Smooth muscle cell (in vitro differentiated cells): ENCODE measurements at regions not wholly inside any gene's neighbourhood (a gene's known extent, or its start where the extent isn't known, plus 50 kb on each side); places are given as distances from the start of the nearest gene placed in this dataset.

Experiments
- DNase-seq: peaks from one replicate; lab custom pipeline; 2025; ENCODE audit not compliant: unreplicated experiment; lab: John Stamatoyannopoulos, UW
- H2AFZ ChIP-seq: fragments of 200-600 bp; sonication (generic); 2 replicates; pipeline ENCODE4 v1.6.0; 2016; ENCODE audit warnings: antibody characterized with exemption, low read depth, mild to moderate bottlenecking
- H3F3A ChIP-seq: fragments of 200-600 bp; sonication (generic); 2 replicates; pipeline ENCODE4 v1.6.0; 2017; ENCODE audit warnings: antibody characterized with exemption, low read depth
- H3K27ac ChIP-seq: fragments of 200-600 bp; sonication (generic); 2 replicates; pipeline ENCODE4 v1.5.1; 2016; ENCODE audit warnings: low read depth, mild to moderate bottlenecking
- H3K27me3 ChIP-seq: fragments of 200-600 bp; sonication (generic); 2 replicates; pipeline ENCODE4 v1.6.1; 2016; ENCODE audit warnings: low read depth, mild to moderate bottlenecking
- H3K36me3 ChIP-seq: fragments of 200-600 bp; sonication (generic); 2 replicates; pipeline ENCODE4 v1.5.1; 2016; ENCODE audit warnings: low read depth
- H3K4me1 ChIP-seq: fragments of 200-600 bp; sonication (generic); 2 replicates; pipeline ENCODE4 v1.5.1; 2016; ENCODE audit warnings: low read depth
- H3K4me2 ChIP-seq: fragments of 200-600 bp; sonication (generic); 2 replicates; pipeline ENCODE4 v1.6.0; 2016; ENCODE audit warnings: mild to moderate bottlenecking
- H3K4me3 ChIP-seq: fragments of 200-600 bp; sonication (generic); 2 replicates; pipeline ENCODE4 v1.5.1; 2016; ENCODE audit warnings: mild to moderate bottlenecking
- H3K79me2 ChIP-seq: fragments of 200-600 bp; sonication (generic); 2 replicates; pipeline ENCODE4 v1.6.0; 2016; ENCODE audit warnings: low read depth, mild to moderate bottlenecking
- H3K9ac ChIP-seq: fragments of 200-600 bp; sonication (generic); 2 replicates; pipeline ENCODE4 v1.6.0; 2016; ENCODE audit warnings: low read depth
- H3K9me3 ChIP-seq: fragments of 200-600 bp; sonication (generic); replicated peaks from 2 replicates; pipeline ENCODE4 v1.5.1; 2016; ENCODE audit warnings: low read depth
- H4K20me1 ChIP-seq: fragments of 200-600 bp; sonication (generic); 2 replicates; pipeline ENCODE4 v1.6.0; 2016; ENCODE audit warnings: low read depth
- WGBS: methylation state at CpG from one replicate; pipeline ENCODE4 v1.1.7; 2016; ENCODE audit warnings: low lambda C conversion rate; 5-methylcytosine and 5-hydroxymethylcytosine counted together
- TF ChIP-seq, protein P1 (sequence below): fragments of 200-600 bp; sonication (generic); IDR thresholded peaks from 2 replicates; pipeline ENCODE4 v1.5.1; 2017; ENCODE audit warnings: borderline replicate concordance, mild to moderate bottlenecking, antibody characterized with exemption; ENCODE audit not compliant: insufficient read depth, poor library complexity, severe bottlenecking

DNA sequence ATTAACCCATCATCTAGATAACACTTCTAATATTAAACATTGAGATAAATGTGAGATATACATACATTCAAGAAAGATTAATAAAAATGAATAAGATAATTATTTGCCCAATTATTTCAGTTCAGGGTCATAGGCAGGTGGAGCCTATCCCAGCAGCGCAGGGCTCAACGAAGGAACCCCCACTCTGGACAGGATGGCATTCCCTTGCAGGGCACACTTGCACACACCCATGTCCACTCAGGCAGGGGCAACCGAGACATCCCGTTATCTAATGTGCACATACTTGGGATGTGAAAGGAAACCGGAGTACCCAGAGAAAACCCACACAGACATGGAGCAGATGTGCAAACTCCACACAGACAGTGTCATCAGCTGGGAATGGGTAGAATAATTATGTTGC lies 175.4 kb upstream of the CMC1 start:
- 94% methylated on average over 5 of the region's 5 CpGs for WGBS
- no peaks in the 10 kb centered on the region for H3K4me1 ChIP-seq
- H4K20me1 ChIP-seq: no peaks in the 10 kb centered on the region
- no peaks in the 10 kb centered on the region for H3F3A ChIP-seq
- H3K4me3 ChIP-seq: no peak overlapping the region
- no peak overlapping the region for H2AFZ ChIP-seq
- no peak for DNase-seq
- TF ChIP-seq, protein P1, sequence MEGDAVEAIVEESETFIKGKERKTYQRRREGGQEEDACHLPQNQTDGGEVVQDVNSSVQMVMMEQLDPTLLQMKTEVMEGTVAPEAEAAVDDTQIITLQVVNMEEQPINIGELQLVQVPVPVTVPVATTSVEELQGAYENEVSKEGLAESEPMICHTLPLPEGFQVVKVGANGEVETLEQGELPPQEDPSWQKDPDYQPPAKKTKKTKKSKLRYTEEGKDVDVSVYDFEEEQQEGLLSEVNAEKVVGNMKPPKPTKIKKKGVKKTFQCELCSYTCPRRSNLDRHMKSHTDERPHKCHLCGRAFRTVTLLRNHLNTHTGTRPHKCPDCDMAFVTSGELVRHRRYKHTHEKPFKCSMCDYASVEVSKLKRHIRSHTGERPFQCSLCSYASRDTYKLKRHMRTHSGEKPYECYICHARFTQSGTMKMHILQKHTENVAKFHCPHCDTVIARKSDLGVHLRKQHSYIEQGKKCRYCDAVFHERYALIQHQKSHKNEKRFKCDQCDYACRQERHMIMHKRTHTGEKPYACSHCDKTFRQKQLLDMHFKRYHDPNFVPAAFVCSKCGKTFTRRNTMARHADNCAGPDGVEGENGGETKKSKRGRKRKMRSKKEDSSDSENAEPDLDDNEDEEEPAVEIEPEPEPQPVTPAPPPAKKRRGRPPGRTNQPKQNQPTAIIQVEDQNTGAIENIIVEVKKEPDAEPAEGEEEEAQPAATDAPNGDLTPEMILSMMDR: no peak
- H3K79me2 ChIP-seq: no peaks in the 10 kb centered on the region
- H3K9me3 ChIP-seq: no peaks in the 10 kb centered on the region
- no peak overlapping the region for H3K9ac ChIP-seq
- no peak overlapping the region for H3K4me2 ChIP-seq
- no peaks in the 10 kb centered on the region for H3K36me3 ChIP-seq
- no peaks in the 10 kb centered on the region for H3K27me3 ChIP-seq
- no peak overlapping the region for H3K27ac ChIP-seq

DNA sequence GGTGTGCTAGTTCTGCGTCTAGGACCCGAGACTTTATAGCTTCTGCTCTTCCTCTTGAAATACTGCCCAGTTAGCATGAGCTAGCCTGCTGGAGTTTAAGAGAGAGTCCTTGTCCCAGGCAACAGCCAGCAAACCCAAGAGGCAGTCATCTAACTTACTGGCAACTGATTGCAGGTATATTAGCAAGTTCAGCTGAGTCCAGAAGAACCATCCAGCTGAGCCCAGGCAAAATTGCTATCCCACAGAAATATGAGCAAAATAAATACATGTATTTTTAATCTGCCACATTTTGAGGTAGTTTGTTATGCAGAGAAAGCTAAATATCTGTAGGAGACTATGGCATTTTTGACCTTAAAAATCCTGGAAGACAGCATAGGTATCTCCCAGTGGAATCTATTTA lies 174.4 kb upstream of the CMC1 start:
- no peaks in the 10 kb centered on the region for H3K27me3 ChIP-seq
- WGBS: 93% methylated on average over 2 of the region's 2 CpGs
- no peaks in the 10 kb centered on the region for H3K9me3 ChIP-seq
- TF ChIP-seq, protein P1: no peak
- H3K9ac ChIP-seq: no peak overlapping the region
- no peak overlapping the region for H3K4me3 ChIP-seq
- no peak overlapping the region for H3K27ac ChIP-seq
- no peaks in the 10 kb centered on the region for H3K79me2 ChIP-seq
- no peaks in the 10 kb centered on the region for H3F3A ChIP-seq
- DNase-seq: no peak
- no peaks in the 10 kb centered on the region for H3K4me1 ChIP-seq
- H3K36me3 ChIP-seq: no peaks in the 10 kb centered on the region
- no peak overlapping the region for H2AFZ ChIP-seq
- no peak overlapping the region for H3K4me2 ChIP-seq
- no peaks in the 10 kb centered on the region for H4K20me1 ChIP-seq

DNA sequence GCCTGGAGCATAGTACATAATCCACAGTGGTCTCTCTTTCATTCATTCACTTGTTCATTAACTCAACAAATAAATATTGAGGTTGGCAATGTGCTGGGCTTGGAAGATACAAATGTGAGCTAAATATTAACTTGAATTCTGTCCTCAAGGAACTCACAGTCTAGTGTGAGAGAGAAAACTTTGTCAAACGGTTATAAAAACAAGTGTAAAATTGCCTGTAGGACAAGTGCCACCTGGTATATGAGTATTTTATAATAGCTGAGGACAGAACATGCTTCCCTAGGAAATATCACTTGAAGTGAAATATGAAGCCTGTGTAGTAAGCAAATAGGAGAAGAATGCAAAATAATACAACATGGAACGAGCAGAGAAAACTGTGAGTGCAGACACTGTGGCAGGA lies 173.1 kb upstream of the CMC1 start:
- Histone ChIP-seq H3K36me3 (no peaks in the 10 kb centered on the region), H3K4me2 (no peak overlapping the region), H3K9ac (no peak overlapping the region), H3K27ac (no peak overlapping the region), H3K4me1 (no peaks in the 10 kb centered on the region), H3K27me3 (no peaks in the 10 kb centered on the region), H3F3A (no peaks in the 10 kb centered on the region), H4K20me1 (no peaks in the 10 kb centered on the region), H3K79me2 (no peaks in the 10 kb centered on the region), H3K9me3 (no peaks in the 10 kb centered on the region), H3K4me3 (no peak overlapping the region), H2AFZ (no peak overlapping the region)
- WGBS: 77% methylated on average over 2 of the region's 2 CpGs
- TF ChIP-seq, protein P1: no peak
- no peak for DNase-seq

DNA sequence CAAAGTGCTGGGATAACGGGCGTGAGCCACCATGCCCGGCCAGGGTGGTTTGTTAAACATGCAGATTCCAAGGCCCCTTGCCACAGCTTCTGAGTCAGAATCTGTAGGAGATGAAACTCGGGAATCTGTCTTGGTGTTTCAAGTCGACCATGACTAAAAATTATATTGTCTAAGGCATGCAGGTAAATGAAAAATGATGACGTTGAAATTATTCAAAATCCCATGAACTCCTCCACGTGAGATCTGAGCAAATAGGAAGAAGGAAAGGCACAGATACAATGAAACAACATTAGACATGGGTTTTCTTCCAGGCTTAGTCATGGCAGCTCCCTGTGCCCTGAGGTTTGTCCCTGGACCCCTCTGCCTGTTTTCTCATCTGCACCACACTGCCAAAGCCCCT lies 172.0 kb upstream of the CMC1 start:
- Histone ChIP-seq H4K20me1 (no peaks in the 10 kb centered on the region), H3K4me1 (no peaks in the 10 kb centered on the region), H3K27ac (no peak overlapping the region), H3K9me3 (no peaks in the 10 kb centered on the region), H3K27me3 (no peaks in the 10 kb centered on the region), H3K4me3 (no peak overlapping the region), H3K79me2 (no peaks in the 10 kb centered on the region), H2AFZ (no peak overlapping the region), H3K36me3 (no peaks in the 10 kb centered on the region), H3F3A (no peaks in the 10 kb centered on the region), H3K4me2 (no peak overlapping the region), H3K9ac (no peak overlapping the region)
- no peak for DNase-seq
- WGBS: 93% methylated on average over 7 of the region's 7 CpGs
- TF ChIP-seq, protein P1: no peak
